Left colon (tissue), 2 donors: ENCODE measurements at regions not wholly inside any gene's neighbourhood (a gene's known extent, or its start where the extent isn't known, plus 50 kb on each side); places are given as distances from the start of the nearest gene placed in this dataset.
"Not testable (repeated sequence)": the region's sequence is repeated elsewhere in the genome, so short reads cannot be mapped to it uniquely, and the experiment has no call there.

Experiments used
- ATAC-seq: fragments of 200-7000 bp; cut with Tn5 transposase; one replicate; pipeline ENCODE4 v1.9.1; 2020; ENCODE audit warnings: mild to moderate bottlenecking, moderate library complexity
- DNase-seq, 2 donors: peaks; one replicate each; pipeline ENCODE4 v3.0.0-alpha.2; 2020
- intact Hi-C, 2 donors: fragments of 100-400 bp; cut with DNase I in 1 of 2; cut with micrococcal nuclease in 1 of 2; formaldehyde crosslinking; loops; one replicate each; pipeline versions ENCODE4 v1.11.2 to v1.14.0; 2022; cut with DNase I, micrococcal nuclease
- donor health status: DM: no; HTN: no; CAD: no.
- donor health status: DM: yes; HTN: yes; CAD: no.

DNA sequence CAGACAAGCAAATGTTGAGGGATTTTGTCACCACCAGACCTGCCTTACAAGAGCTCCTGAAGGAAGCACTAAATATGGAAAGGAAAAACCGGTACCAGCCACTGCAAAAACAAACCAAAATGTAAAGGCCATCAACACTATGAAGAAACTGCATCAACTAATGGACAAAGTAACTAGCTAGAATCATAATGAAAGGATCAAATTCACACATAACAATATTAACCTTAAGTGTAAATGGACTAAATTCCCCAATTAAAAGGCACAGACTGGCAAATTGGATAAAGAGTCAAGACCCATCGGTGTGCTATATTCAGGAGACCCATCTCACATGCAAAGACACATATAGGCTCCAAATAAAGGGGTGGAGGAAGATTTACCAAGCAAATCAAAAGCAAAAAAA is 173.2 kb upstream of the KCNMB2 start:
- ATAC-seq, DNase-seq, intact Hi-C loops: not testable (repeated sequence)

DNA sequence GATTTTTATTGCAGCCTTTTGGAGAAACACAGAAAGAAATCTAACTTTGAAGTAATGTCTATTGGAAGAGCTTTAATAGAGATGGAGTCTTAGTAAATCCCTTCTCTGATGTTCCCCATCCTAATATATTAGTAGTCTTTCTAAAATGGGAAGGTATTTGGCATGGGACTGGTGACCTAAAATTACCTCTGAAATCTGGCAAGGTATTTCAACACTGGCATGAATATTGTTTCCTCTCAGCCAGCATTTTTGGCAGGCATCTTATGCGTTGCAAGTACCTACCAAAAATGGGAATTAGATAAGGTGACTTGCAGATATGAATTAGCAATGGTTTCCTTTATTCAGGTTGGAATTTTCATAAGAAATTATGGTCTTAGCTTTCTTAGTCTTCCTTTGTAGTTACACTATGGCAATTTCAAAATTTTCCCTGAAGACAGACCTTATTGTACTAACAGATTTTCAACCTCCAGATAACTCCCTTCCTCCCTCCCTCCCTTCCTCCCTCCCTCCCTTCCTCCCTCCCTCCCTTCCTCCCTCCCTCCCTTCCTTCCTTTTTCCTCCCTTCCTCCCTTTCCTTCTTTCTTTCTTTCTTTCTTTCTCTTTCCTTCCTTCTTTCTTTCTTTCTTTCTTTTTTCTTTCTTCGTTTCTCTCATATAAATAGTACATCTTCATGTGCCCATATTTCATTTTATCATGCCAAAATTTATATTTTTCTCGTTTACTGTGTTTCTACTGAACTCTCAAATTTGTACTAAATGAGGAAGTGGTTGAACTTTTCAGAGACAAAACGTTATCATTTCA is 168.2 kb upstream of the KCNMB2 start:
- intact Hi-C loops = no loop called here
- no peak for DNase-seq
- ATAC-seq = no peak

DNA sequence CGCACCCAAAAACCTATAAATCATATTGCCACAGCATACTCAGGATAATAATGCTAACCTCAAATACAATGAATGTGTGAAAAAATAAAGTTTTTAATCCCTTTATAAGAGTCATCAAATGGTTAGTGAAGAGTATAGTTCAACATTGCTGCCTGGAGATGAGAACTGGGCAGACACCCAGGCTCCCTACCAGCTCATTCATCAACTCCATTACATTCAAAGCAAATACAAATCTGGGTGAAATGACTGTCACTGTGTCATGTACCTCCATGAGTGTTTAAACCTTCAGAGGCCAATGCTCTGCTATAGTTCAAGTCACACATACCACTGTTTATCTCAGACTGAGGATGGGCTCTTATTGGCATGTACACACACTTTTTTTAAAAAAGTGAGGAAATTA is 167.2 kb upstream of the KCNMB2 start:
- ATAC-seq = no peak

DNA sequence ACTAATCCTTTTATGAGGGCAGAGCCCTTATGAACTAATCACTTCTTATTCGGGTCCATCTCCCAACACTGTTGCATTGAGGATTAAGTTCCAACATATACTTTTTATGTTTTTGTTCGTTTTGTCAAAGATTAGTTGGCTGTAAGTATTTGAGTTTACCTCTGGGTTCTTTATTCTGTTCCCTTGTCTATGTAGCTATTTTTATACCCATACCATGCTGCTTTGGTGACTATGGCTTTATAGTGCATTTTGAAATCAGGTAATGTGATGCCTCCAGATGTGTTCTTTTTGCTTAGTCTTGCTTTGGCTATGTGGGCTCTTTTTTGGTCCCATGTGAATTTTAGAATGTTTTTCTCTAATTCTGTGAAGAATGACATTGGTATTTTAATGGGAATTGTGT is 166.4 kb upstream of the KCNMB2 start:
- no peak for DNase-seq
- no peak for ATAC-seq
- intact Hi-C loops = no loop called here

More for the DNA sequence above, 167.2 kb upstream of the KCNMB2 start:
- intact Hi-C loops = no loop called here
- no peak for DNase-seq

DNA sequence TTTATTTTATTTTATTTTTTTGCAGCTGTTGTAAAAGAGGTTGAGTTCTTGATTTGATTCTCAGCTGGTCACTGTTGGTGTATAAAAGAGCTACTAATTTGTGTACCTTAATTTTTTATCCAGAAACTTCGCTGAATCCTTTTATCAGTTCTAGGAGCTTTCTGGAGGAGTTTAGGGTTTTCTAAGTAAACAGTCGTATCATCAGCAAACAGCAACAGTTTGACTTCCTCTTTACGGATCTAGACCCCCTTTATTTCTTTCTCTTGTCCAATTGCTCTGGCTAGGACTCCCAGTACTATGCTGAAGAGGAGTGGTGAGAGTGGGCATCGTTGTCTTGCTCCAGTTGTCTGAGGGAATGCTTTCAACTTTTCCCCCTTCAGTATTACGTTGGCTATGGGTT is 165.8 kb upstream of the KCNMB2 start:
- no peak for ATAC-seq
- intact Hi-C loops = no loop called here

DNA sequence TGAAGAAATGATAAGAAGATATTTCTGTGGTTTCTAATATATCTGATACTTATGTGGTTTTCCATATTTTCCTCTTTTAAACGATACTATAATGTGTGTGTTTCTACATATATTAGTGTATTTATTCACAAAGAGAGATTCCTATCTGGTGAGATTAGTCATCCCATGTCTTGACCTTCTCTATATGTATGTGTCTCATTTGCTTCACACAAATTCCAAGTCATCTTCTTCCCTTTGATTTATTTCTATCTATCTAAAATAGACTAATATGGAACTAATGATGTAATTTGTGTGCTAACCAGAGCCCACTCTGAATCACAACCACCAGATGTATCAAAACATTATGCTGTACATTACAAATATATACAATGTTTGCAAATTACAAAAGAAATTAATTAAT is 154.7 kb upstream of the KCNMB2 start:
- no peak for DNase-seq
- intact Hi-C loops = loop anchor here in 1 of 2 donors (10.0 kb wide), 1 partner anchor 1007 kb away; no protein-coding TSS in a partner anchor

More for the DNA sequence above, 165.8 kb upstream of the KCNMB2 start:
- no peak for DNase-seq

DNA sequence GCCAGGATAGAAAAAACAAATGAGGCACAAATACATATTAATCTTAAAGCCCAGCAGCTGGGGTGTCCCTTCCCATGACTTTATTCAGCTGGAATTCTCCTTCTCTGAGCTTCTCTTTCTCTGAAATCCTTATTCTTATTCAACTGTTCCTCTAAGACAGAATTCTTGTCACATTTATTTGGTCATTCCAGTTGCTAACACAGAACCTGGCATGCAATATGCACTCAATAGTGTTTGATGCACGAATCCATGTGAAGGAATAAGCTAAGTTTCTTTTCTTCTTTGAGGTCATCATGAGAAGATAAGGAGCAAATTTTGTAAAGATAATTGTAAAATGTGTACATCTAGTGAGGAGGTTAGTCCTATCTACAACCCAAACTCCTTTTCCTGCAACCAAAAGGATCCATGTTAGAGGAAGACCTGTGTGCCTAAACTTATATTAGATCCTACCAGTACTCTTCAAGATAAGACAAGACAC is 154.2 kb upstream of the KCNMB2 start:
- intact Hi-C loops = loop anchor here in 1 of 2 donors (10.0 kb wide), 1 partner anchor 1007 kb away; no protein-coding TSS in a partner anchor
- DNase-seq = no peak
- no peak for ATAC-seq

More for the DNA sequence above, 154.7 kb upstream of the KCNMB2 start:
- ATAC-seq = no peak

DNA sequence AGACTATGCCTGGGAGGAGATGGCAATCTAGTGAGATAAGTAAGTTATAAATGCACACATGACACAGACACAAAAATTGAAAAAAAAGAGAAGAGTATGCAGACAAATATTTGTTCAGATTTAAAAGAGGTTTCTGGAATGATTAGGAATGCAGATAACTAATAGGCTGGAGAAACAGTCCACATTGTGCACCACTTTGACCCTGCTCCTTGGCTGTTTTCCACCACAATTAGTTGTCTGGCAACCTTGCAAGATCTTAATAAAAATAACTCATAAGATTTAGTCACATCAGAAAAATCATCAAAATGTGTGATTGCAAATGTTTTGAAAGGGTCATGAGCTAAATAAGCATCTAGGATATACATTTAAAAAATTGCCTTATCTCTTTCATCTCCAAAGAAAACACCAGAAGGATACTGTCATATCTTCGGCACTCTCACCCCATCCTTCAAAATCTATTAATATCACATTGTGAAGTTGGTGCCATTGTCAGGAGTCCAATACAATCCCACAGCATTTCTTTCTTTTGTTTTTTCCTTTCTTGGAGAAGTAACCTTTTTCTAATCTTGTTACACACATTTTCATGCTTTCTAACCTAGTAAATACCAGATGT is 153.7 kb upstream of the KCNMB2 start:
- DNase-seq = no peak
- no peak for ATAC-seq
- intact Hi-C loops = loop anchor here in 1 of 2 donors (10.0 kb wide), 1 partner anchor 1008 kb away; no protein-coding TSS in a partner anchor

DNA sequence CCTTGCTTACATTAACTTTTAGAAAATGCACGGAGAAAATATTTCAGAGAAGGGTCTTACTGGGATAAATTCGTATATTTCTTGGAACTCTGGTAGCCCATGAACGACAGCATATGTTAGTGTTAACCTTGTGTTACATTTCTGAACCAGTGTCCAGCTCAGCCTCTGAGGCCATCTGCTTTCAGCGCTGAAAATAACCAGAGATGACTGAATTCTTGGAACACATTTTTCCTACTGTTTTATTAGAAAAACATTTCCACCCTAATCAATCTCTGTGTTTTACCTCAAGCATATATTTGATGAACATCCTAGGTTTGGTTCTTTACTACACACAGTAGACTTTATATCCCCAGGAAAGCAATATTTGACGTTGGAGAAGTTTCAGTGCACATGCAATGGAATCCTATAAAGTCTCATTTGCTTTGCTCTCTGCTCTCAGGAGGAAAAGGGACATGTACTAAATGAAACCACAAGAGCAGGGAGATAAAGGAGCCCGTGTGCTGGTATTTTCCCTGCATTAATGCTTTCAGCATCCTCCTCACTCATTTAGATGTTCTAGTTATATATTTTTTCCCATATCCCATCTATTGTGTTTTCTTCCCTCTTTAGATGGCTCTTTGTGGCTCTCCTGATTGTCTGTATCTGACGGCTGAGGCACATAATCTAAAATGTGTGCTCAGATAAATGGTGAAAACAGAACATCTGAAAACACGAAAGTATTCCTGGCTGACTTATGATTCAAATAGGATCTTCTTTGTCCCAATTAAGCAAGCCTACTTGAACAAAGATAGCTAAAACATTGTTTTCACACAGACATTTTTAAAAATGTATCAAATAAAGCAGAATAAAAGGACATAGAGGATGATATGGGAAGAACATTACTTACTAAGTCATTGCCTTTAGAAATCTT is 151.7 kb upstream of the KCNMB2 start:
- DNase-seq = no peak
- no peak for ATAC-seq
- intact Hi-C loops = loop anchor here in 1 of 2 donors (10.0 kb wide), 1 partner anchor 1010 kb away; no protein-coding TSS in a partner anchor

DNA sequence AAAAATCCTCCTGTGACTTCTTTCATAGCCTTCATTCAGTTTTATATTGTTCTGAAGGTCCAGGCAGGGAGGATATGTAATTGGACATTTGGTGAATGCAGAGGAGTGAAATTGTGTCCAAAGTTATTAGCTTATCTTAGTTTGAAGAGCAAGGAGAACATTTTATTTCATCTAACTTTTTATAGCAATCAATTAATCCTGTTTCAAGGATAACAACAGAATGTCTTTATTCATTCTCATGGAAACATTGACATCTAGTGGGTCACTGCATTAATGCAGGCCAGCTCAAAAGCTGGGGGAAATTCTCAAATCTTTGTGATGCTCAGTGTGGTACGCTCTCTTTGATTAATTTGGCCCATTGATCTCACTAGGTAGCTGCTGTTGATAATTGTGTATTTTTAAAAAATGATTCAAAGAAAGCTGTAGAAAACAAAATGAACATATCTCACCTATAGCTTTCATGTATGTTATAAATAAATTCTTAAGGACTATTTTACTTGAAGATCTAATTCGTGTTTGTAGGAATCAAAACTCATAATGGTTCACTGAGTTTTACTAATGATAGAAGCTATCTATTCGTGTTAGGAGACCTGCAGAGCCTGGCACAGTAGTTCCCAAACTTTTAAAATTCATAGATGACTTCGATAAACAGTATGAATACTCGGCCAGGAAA is 150.8 kb upstream of the KCNMB2 start:
- DNase-seq = peak in 1 of 2 donors; percentile 6

DNA sequence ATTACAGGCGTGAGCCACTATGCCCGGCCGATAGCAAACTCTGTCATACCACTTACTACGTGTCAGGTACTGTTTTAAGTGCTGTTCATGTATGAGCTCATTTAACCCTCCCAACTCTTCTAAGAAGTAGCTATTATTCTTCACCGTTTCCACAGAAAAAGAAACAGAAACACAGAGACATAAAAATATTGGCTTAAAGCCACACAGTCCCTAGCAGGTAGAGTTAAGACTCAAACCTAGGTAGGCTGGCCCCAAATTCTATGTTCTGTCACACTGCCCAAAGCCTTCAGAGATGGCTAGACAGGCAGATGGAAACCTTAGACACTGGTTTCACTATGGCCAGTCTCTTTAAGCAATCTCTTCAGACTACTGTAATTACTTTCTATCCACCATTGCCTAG is 149.8 kb upstream of the KCNMB2 start:
- no peak for ATAC-seq
- DNase-seq = no peak
- intact Hi-C loops = loop anchor here in 1 of 2 donors (10.0 kb wide), 1 partner anchor 1012 kb away; no protein-coding TSS in a partner anchor

More for the DNA sequence above, 150.8 kb upstream of the KCNMB2 start:
- intact Hi-C loops = loop anchor here in 1 of 2 donors (10.0 kb wide), 1 partner anchor 1011 kb away; no protein-coding TSS in a partner anchor
- peak; percentile 66 for ATAC-seq

DNA sequence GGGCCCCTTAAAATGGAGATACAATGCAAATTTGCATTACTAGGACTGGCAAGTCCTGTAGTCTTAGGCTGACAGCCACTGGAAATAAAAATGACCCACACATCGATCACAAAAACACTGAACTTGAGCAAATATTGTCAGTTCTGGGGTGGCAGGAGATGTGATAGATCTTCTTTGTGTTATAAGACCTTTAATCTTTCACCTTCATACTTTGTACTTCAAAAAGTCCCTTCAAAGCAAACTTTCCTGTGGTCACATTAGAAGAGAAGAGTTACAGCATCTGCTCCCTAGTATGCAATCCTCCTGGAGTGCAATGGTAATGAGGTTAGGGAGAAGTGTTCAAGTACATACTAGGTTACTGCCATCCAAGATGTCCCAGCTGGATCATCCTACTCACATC is 149.4 kb upstream of the KCNMB2 start:
- intact Hi-C loops = loop anchor here in 1 of 2 donors (10.0 kb wide), 1 partner anchor 1012 kb away; no protein-coding TSS in a partner anchor
- no peak for DNase-seq
- ATAC-seq = no peak

DNA sequence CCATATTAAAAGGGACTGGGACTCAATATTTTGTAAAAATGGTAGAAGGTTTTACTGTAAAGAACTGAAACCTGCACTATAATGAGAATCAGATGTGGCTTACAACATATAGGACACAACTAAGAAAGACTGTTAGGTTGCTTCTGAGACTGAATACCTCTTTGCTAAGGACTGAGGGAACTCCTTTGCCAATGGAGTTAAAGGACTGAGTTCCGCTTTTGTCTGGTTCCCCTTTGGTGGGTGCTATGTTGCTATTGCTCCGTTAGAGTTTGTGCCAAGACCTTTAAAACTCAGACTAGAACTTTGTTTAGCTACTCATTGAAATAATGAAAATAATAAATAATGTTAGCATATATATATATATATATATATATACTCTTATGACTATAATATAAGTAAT is 147.8 kb upstream of the KCNMB2 start:
- intact Hi-C loops = loop anchor here in 1 of 2 donors (10.0 kb wide), 1 partner anchor 1014 kb away; no protein-coding TSS in a partner anchor
- DNase-seq = no peak
- no peak for ATAC-seq

DNA sequence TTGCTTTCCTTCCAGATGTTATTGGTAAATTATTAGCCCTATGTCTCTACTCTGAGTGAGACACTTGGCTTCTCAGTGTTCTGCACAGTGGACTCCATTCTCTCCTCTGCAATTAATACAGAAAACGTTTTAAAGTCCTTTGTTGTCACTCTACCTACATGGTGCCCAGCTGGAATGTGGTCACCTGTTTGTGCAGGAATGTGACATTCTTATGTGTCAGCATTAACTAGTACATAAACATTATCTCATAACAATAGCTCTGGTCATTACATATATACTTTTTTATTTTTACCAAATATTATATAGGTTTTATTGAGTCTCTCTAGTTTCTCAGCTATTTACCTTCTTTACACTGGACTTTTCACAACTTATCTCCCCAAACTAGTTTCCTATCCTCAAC is 147.0 kb upstream of the KCNMB2 start:
- DNase-seq (no peak), ATAC-seq (no peak)
- intact Hi-C loops = loop anchor here in 1 of 2 donors (10.0 kb wide), 1 partner anchor 1014 kb away; no protein-coding TSS in a partner anchor

DNA sequence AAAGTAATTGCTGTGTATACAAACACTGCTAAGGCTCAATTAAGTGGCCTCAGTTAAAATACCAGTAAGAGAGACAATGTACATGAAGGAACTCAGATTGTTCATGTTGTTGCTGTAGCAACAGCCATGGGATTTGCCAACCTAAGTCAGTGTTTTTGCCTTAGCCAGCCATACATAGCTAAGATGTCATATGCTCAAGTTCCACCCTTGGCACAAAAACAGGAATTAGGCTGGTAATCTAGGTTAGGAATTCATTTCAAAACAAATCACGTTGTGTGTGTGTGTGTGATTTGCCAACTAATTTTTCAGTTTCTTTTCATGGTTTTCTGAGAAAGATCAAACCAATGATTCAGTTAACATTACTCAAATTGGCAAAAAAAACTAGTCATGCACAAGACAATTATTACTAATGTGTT is 143.7 kb upstream of the KCNMB2 start:
- DNase-seq = no peak
- intact Hi-C loops = no loop called here
- ATAC-seq = no peak

DNA sequence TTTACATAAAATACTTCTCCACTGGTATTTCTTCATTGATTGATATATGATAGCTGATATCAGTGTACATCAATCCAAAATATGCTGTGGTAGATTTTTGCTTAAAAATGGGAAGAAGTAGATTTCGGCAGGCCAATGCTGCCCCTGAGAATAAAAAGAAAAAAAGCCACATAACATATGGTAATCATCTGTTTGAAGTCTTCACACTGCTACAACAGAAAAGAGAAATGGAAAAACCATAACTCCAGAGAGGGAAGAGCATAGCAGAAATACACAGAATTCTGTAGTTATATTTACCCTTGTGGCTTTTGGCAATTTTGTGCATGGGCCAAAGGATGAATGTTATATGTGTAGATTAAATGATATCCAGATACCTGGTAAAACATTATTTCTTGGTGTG is 143.1 kb upstream of the KCNMB2 start:
- intact Hi-C loops = no loop called here
- ATAC-seq (no peak), DNase-seq (no peak)

DNA sequence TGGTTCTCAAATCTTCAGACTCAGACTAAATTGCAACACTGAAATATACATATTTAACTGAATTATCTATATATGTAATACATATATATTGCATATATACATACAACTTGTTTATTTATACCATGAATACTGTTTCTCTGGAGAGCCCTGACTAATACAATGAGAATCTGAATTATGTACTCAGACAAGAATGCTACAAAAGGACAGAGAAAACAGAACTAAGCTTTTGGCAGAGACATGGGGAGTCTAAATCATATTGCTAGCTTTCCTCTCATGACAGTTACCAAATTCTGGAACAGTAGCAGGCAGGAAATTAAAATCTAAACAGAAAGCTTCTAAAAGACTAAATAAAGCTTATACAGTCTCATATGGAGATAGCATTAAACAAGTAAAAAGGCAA is 142.4 kb upstream of the KCNMB2 start:
- intact Hi-C loops = no loop called here
- no peak for ATAC-seq
- DNase-seq = no peak

DNA sequence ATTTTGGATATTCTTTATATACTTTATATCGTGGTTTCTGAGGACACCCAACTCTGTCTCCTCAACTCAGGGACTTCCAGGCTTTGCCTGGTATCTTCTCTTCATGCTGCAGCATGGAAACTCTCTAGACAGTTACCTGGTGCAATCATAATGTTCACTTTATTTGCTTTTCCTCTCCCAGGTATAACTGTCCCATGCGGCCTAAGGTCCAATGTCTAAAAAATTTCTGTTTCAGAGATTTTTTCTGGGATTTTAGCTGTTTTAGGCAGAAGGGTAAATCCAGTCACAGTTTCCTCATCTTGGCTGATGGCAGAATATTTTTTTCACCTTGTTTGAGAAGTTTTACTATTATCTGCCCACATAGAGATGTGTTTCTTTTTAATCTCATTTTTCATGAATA is 139.9 kb upstream of the KCNMB2 start:
- ATAC-seq = no peak
- intact Hi-C loops = no loop called here
- DNase-seq = no peak
